ENCODE measurements at regions not wholly inside any gene's neighbourhood (a gene's known extent, or its start where the extent isn't known, plus 50 kb on each side); places are given as distances from the start of the nearest gene placed in this dataset.

GRCh38 chr17:74148901-74149596 lies 54.4 kb upstream of the RPL38 start:
- Histone ChIP-seq H4K8ac (ENCODE audit: extremely low read depth, insufficient read depth, low read length) (no peak overlapping the region), H3K23me2 (ENCODE audit: low read depth, low read length) (no peaks in the 10 kb centered on the region), H4K20me1 (replicated peaks in 1 of 2; ENCODE audit: control insufficient read depth in 1 of 2, insufficient read depth in 2 of 2, low read length in 2 of 2) (no peaks in the 10 kb centered on the region), H3K4me2 (ENCODE audit: insufficient read depth in 1 of 2, low read depth in 2 of 2, low read length in 2 of 2) (no peak overlapping the region), H3K14ac (ENCODE audit: insufficient read length) (no peak overlapping the region), H2AK5ac (ENCODE audit: low read depth, low read length) (no peak overlapping the region), H3K4me3 (ENCODE audit: extremely low read depth in 1 of 4, insufficient read depth in 2 of 4, low read depth in 3 of 4, low read length in 4 of 4) (no peak overlapping the region), H3K27ac (ENCODE audit: low read depth, low read length) (no peak overlapping the region), H3K23ac (ENCODE audit: insufficient read length) (no peak overlapping the region), H3K4ac (replicated peaks; ENCODE audit: insufficient read length, low read depth, low read length) (no peak overlapping the region), H2BK5ac (ENCODE audit: low read depth, low read length) (no peak overlapping the region), H3K4me1 (replicated peaks in 1 of 4; ENCODE audit: control insufficient read depth in 3 of 4, insufficient read depth in 4 of 4, low read length in 3 of 4) (peaks cover 0 to 9% (median 4%) of the 10 kb centered on the region in 4 experiments; a peak in 2 of 7 replicates), H2BK15ac (ENCODE audit: low read length) (no peak overlapping the region), H3K27me3 (replicated peaks in 1 of 4; ENCODE audit: control insufficient read depth in 3 of 4, extremely low read depth in 1 of 4, insufficient read depth in 3 of 4, low read length in 3 of 4) (peaks cover 0 to 3% (median 0%) of the 10 kb centered on the region in 4 experiments; a peak in 1 of 7 replicates), H4K5ac (ENCODE audit: insufficient read length, low read depth, low read length) (no peak overlapping the region), H3K36me3 (ENCODE audit: control insufficient read depth in 2 of 4, insufficient read depth in 4 of 4, low read length in 3 of 4) (no peaks in the 10 kb centered on the region), H3K18ac (ENCODE audit: extremely low read depth, low read length) (no peak overlapping the region), H2BK12ac (ENCODE audit: low read depth, low read length) (no peak overlapping the region), H3K56ac (replicated peaks; ENCODE audit: insufficient read length, low read depth, low read length) (no peak overlapping the region), H3K9ac (replicated peaks in 1 of 4; ENCODE audit: extremely low read depth in 1 of 4, low read depth in 3 of 4, low read length in 3 of 4) (no peak overlapping the region), H4K91ac (replicated peaks; ENCODE audit: insufficient read length, low read length) (no peak overlapping the region), H2BK120ac (replicated peaks; ENCODE audit: low read depth, low read length) (no peak overlapping the region), H3K9me3 (ENCODE audit: insufficient read depth in 2 of 2, low read depth in 1 of 2, low read length in 1 of 2) (no peaks in the 10 kb centered on the region), H2AFZ (ENCODE audit: low read length) (no peak overlapping the region), H2BK20ac (ENCODE audit: low read length) (no peak overlapping the region), H3K79me2 (ENCODE audit: control insufficient read depth in 1 of 2, insufficient read depth in 2 of 2, low read length in 2 of 2) (no peaks in the 10 kb centered on the region), H3K79me1 (ENCODE audit: low read depth, low read length) (no peaks in the 10 kb centered on the region)
- ChIA-PET CTCF (ENCODE audit: partially characterized antibody) (interaction anchor here (1.5 to 2.2 kb wide), 7 partner anchors 8 to 59 kb away, joined by 3 to 7 read pairs (median 5); no protein-coding TSS in a partner anchor), POLR2A (ENCODE audit: partially characterized antibody) (interaction anchor here (1.3 kb wide), 1 partner anchor 31 kb away, joined by 3 read pairs; no protein-coding TSS in a partner anchor)
- TF ChIP-seq RNF2 (IDR thresholded peaks at IDR 0.05; ENCODE audit: borderline replicate concordance, low read depth, low read length, missing control alignments, poor library complexity, severe bottlenecking) (no peak), NRF1 (IDR thresholded peaks at IDR 0.05; ENCODE audit: low read depth, low read length) (no peak), CBX8 (IDR thresholded peaks at IDR 0.05; ENCODE audit: borderline replicate concordance, low read depth, low read length) (no peak), CHD1 (IDR thresholded peaks at IDR 0.05; ENCODE audit: low read depth, low read length) (no peak), SIRT6 (IDR thresholded peaks at IDR 0.05; ENCODE audit: low read length) (no peak), JUN (IDR thresholded peaks at IDR 0.05; ENCODE audit: low read depth, low read length) (no peak), PHF8 (conservative IDR thresholded peaks at IDR 0.05; ENCODE audit: low read depth, low read length) (no peak), KDM4A (IDR thresholded peaks at IDR 0.05; ENCODE audit: low read depth, low read length, severe bottlenecking) (no peak), GTF2F1 (IDR thresholded peaks at IDR 0.05; ENCODE audit: borderline replicate concordance, low read depth, low read length) (no peak), POLR2AphosphoS5 (IDR thresholded peaks at IDR 0.05; ENCODE audit: low read depth, low read length) (no peak), EGR1 (IDR thresholded peaks at IDR 0.05; ENCODE audit: borderline replicate concordance, low read depth, low read length) (no peak)
- 92% methylated on average over 7 of the region's 7 CpGs; no CpG with 5 or more reads in 1 of the 2 experiments for WGBS, 2 experiments (ENCODE audit: extremely low coverage in 1 of 2, insufficient coverage in 1 of 2, insufficient read length in 1 of 2, insufficient replicate concordance in 2 of 2, low coverage in 1 of 2, low lambda C conversion rate in 2 of 2, missing lambda C conversion rate in 1 of 2)
- FAIRE-seq (no peak), DNase-seq (ENCODE audit: low read depth in 1 of 2, low spot score in 2 of 2) (no peak)
